ENCODE measurements at regions not wholly inside any gene's neighbourhood (a gene's known extent, or its start where the extent isn't known, plus 50 kb on each side); places are given as distances from the start of the nearest gene placed in this dataset.

GRCh38 chr12:63397807-63398206 lies 246.8 kb upstream of the AVPR1A start:
- TF ChIP-seq CTCF (IDR thresholded peaks at IDR 0.05; ENCODE audit: low read length) = no peak
- no peak for TF ChIP-seq EZH2 (IDR thresholded peaks at IDR 0.05; ENCODE audit: borderline replicate concordance, low read length)
